MM.1S (cell line): ENCODE measurements at regions not wholly inside any gene's neighbourhood (a gene's known extent, or its start where the extent isn't known, plus 50 kb on each side); places are given as distances from the start of the nearest gene placed in this dataset.
"Not testable (repeated sequence)": the region's sequence is repeated elsewhere in the genome, so short reads cannot be mapped to it uniquely, and the experiment has no call there.

Experiments
- CTCF ChIP-seq: fragments of 300-600 bp; sonication (generic); IDR thresholded peaks from 2 replicates; pipeline ENCODE4 v1.5.1; 2016; ENCODE audit warnings: antibody characterized with exemption, low read length, mixed read lengths
- EZH2 ChIP-seq: fragments of 300-600 bp; sonication (generic); optimal IDR thresholded peaks from 2 replicates; pipeline ENCODE3; 2017; ENCODE audit warnings: low read depth, mild to moderate bottlenecking, antibody characterized with exemption, low read length, mixed read lengths
- EZH2phosphoT487 ChIP-seq: fragments of 300-600 bp; sonication (generic); IDR thresholded peaks from 2 replicates; pipeline ENCODE4 v1.6.1; 2018; ENCODE audit warnings: antibody characterized with exemption, low read length

- TF ChIP-seq CTCF, EZH2, EZH2phosphoT487: not testable (repeated sequence)
Observed at GRCh38 chr21:10332935-10333334, 188.4 kb upstream of the TPTE start.
